Kidney tubule cell (primary cell): ENCODE measurements at regions not wholly inside any gene's neighbourhood (a gene's known extent, or its start where the extent isn't known, plus 50 kb on each side); places are given as distances from the start of the nearest gene placed in this dataset.

Source experiments
- DNase-seq: peaks from one replicate; pipeline ENCODE4 v3.0.0-alpha.2; 2018; ENCODE audit warnings: low spot score

DNA sequence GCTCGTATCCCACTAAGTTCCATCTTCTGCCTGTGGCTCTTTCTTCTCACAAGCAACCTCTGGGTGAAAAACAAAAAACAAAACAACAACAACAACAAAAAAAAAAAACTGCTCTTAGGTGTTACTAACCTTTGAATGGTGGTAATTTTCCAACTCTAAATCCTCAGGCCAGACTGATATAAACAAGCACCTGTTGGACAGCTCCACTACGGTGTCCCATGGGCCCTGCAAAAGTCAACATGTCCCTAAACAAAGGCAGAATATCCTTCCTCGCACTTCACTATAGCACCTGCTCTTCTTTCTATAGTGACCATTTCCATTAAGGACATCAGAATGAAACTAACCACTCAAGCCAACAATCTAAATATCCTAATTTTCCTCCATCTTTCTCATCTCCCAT, 54.6 kb upstream of the PARM1 start:
- no peak for DNase-seq

DNA sequence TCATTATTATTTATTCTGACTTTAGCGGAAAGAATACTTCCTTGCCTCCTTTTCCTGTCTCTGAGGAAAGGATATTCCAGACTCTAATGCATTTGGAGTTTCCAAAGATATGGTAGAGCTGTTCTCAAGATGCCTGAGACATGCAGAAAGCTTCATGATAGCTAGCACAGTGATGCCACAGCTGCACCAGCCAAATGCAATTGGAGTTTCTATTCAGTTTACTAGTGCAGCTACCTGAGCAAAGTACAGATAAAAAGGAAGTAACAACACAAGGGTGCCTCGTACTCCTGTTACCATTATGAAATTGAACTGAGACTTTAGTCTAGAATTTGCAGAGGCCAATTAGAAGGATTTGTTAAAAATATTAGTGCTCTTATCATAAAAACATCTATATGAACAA, 57.5 kb upstream of the PARM1 start:
- no peak for DNase-seq

DNA sequence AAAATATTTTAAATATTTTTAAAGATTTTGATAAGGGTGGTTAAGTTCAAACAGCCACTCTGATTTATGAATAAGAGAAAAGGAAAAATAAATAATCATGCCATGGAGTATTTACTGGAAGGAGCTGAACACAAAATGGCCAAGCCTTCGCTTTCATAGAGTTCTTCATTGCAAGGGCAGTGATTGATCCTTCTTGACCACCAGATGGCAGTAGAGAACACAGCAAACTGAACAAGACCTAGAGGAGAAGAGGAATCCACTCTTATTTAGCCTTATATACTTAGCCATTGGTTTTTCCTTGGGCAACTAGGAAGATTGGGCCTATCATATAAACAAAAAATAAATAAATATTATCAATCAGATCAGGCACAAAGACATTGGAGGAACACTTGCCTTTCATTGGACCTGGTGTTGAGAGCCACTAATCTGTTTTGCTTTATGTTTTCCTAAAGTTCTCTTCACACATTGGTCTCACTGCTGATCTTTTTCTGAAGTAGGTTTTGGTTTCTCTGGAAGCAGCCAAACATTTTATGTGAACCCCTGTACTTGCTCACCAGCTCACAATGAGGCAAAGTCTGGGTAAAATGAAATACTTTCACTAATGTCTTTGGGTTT, 58.1 kb upstream of the PARM1 start:
- DNase-seq = peak; percentile 82

DNA sequence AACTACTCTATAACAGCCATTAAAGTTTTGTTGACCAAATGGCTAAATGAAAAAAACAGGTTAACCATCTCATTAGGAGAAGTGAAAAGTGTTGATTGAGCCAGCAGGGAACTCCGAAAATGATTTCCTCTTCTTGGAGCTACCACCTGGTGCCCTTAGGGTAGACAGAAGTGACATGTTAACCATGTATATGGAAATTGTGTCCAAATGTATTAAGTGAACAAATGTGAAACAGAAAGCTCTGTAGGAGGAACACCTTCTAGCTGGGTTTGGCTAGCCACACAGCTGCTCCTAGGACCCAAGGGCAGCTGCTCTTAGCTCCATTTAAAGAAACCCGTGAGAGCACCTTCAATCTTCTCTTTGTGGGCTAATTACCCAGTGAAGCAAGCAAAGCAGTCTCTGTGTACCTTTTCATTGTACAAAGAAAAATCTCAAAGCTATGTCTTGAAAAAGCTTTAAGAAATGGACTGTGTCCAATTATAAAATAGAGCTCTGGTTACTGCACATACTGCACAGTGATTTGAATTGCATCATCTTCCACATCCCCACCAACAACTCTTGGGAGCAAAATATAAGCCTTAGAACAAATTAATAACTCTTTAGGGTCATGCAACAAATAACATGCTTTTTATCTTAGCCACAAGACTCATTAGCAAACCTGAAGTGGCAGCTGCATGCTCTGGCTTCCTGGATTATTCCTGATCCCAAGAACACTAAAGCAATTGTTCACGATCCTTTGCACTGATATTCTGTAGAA, 59.2 kb upstream of the PARM1 start:
- DNase-seq = no peak

DNA sequence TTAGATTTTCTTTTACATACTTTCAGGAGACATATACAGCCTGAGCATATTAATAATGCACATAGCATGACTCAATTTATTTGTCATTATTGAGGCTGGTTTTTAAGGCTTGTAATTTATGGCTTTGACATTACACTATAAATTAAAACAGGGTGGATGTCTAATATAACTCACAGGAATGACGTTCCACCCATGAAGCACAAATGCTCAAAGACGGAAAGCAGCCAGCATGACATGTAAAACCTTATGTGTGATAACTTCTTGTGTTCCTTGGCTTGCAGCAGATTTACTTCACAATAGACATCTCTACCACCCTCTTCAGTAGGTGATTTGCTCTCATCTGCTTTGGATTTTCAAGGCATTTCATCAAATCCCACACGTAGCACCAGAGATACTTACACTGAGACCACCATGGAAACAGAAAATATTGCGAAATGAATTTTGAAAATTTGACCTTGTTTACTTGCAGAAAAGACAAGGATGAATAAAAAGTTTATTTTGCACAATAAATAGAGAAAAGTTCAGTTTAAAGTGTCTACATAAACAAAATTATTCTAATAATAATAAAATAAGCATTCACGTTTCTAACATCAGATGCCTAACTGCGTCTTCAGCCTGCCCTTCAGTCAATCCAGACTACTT, 64.7 kb upstream of the BTC start:
- no peak for DNase-seq

DNA sequence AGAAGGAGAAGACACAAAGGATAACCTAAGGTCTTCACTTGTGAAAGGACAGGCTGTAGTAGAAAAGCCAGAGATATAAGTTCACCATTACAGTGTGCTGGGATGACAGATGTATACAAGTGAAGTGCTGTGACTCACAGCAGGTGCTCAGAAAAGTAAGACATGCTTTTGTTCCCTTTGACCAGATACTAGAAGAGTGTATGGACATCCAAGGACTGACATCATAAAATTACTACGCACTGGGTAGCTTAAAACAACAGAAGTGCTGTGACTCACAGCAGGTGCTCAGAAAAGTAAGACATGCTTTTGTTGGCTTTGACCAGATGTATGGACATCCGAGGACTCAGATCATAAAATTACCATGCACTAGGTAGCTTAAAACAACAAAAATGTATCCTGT, 61.6 kb upstream of the BTC start:
- peak; percentile 64 for DNase-seq

DNA sequence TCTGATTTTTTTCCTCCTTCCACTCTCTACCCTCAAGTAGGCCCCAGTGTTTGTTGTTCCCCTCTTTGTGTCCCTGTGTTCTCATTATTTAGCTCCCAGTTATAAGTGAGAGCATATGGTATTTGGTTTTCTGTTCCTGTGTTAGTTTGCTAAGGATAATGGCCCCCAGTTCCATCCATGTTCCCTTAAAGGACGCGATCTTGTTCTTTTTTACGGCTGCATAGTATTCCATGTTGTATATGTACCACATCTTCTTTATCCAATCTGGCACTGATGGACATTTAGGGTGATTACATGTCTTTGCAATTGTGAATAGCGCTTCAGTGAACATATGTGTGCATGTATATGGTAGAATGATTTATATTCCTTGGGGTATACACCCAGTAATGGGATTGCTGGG, 54.5 kb upstream of the BTC start:
- no peak for DNase-seq

DNA sequence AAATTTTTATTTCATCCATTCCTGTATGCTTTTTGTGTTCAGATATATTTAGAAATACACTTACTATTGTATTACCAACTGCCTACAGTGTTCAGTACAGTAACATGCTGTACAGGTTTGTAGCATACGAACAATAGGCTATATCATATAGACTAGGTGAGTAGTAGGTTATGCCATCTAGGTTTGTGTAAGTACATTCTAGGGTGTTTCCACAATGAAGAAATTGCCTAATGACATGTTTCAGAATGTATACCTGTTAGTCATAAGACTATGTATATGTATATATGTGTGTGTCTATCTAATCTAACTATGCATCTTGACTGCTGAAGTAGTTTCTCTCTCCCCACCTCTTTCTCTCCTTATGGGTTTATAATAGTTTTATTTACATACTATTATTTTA, 51.5 kb upstream of the BTC start:
- no peak for DNase-seq
